G401 (cell line): ENCODE measurements at regions not wholly inside any gene's neighbourhood (a gene's known extent, or its start where the extent isn't known, plus 50 kb on each side); places are given as distances from the start of the nearest gene placed in this dataset.
"Not testable (repeated sequence)": the region's sequence is repeated elsewhere in the genome, so short reads cannot be mapped to it uniquely, and the experiment has no call there.

Source experiments
- DNase-seq: peaks from one replicate; pipeline ENCODE4 v3.0.0-alpha.2; 2015; ENCODE audit warnings: low spot score
- in situ Hi-C: cut with HindIII; loops from 2 replicates; pipeline ENCODE4 v1.10.0; 2016; ENCODE audit warnings: low sequenced_read_pairs, mixed read lengths

GRCh38 chr12:89167986-89168385 lies 184.3 kb downstream of the DUSP6 start:
- DNase-seq = no peak
- in situ Hi-C loops = no loop called here

- in situ Hi-C loops = no loop called here
Measured at GRCh38 chr12:89166525-89166934, 185.8 kb downstream of the DUSP6 start.

GRCh38 chr12:89166121-89166520 lies 186.2 kb downstream of the DUSP6 start:
- in situ Hi-C loops = no loop called here
- DNase-seq = no peak

More at GRCh38 chr12:89166525-89166934, 185.8 kb downstream of the DUSP6 start:
- DNase-seq = no peak

- no peak for DNase-seq
- in situ Hi-C loops = no loop called here
Measured at GRCh38 chr12:89165703-89166102, 186.6 kb downstream of the DUSP6 start.

- in situ Hi-C loops = no loop called here
- no peak for DNase-seq
Measured at GRCh38 chr12:89163918-89164317, 188.4 kb downstream of the DUSP6 start.

- in situ Hi-C loops = no loop called here
- DNase-seq = peak; percentile 7
Measured at GRCh38 chr12:89162589-89163261, 189.6 kb downstream of the DUSP6 start.

GRCh38 chr12:89161557-89161956 lies 190.7 kb downstream of the DUSP6 start:
- in situ Hi-C loops = no loop called here
- DNase-seq = no peak

- no peak for DNase-seq
- in situ Hi-C loops = no loop called here
Measured at GRCh38 chr12:89160716-89161123, 191.6 kb downstream of the DUSP6 start.

GRCh38 chr12:89157413-89157812 lies 194.9 kb downstream of the DUSP6 start:
- no peak for DNase-seq
- in situ Hi-C loops = no loop called here

- DNase-seq = no peak
- in situ Hi-C loops = no loop called here
Measured at GRCh38 chr12:89156862-89157262, 195.4 kb downstream of the DUSP6 start.

GRCh38 chr12:89156340-89156739 lies 196.0 kb downstream of the DUSP6 start:
- in situ Hi-C loops = no loop called here
- DNase-seq = no peak

- DNase-seq = no peak
- in situ Hi-C loops = no loop called here
Measured at GRCh38 chr12:89155826-89156225, 196.5 kb downstream of the DUSP6 start.

GRCh38 chr12:89154743-89155499 lies 197.4 kb downstream of the DUSP6 start:
- in situ Hi-C loops = no loop called here
- no peak for DNase-seq

GRCh38 chr12:89153341-89153740 lies 199.0 kb downstream of the DUSP6 start:
- in situ Hi-C loops = no loop called here
- DNase-seq = no peak

GRCh38 chr12:89151536-89151935 lies 200.8 kb downstream of the DUSP6 start:
- in situ Hi-C loops = no loop called here
- DNase-seq = no peak

GRCh38 chr12:89150789-89151188 lies 201.5 kb downstream of the DUSP6 start:
- DNase-seq, in situ Hi-C loops: not testable (repeated sequence)

GRCh38 chr12:89140602-89141238 lies 211.6 kb downstream of the DUSP6 start:
- in situ Hi-C loops = no loop called here
- no peak for DNase-seq

- in situ Hi-C loops = no loop called here
- DNase-seq = no peak
Measured at GRCh38 chr12:89140141-89140540, 212.2 kb downstream of the DUSP6 start.

- in situ Hi-C loops = no loop called here
- no peak for DNase-seq
Measured at GRCh38 chr12:89139390-89139789, 212.9 kb downstream of the DUSP6 start.
